ENCODE measurements at regions not wholly inside any gene's neighbourhood (a gene's known extent, or its start where the extent isn't known, plus 50 kb on each side); places are given as distances from the start of the nearest gene placed in this dataset.

GRCh38 chr17:64788286-64789060, 126.4 kb upstream of the SMURF2 start:
- TF ChIP-seq CTCF (IDR thresholded peaks at IDR 0.05 in 2 of 3, conservative IDR thresholded peaks at IDR 0.05 in 1 of 3; ENCODE audit: borderline replicate concordance in 1 of 3, insufficient read depth in 1 of 3, low read depth in 2 of 3, low read length in 2 of 3) (no peak), EZH2 (IDR thresholded peaks at IDR 0.05) (no peak), ZBTB33 (IDR thresholded peaks at IDR 0.05; ENCODE audit: extremely low read depth, insufficient replicate concordance, low read length) (no peak)

Measured in HCT116 (cell line).